ENCODE measurements at regions not wholly inside any gene's neighbourhood (a gene's known extent, or its start where the extent isn't known, plus 50 kb on each side); places are given as distances from the start of the nearest gene placed in this dataset.

DNA sequence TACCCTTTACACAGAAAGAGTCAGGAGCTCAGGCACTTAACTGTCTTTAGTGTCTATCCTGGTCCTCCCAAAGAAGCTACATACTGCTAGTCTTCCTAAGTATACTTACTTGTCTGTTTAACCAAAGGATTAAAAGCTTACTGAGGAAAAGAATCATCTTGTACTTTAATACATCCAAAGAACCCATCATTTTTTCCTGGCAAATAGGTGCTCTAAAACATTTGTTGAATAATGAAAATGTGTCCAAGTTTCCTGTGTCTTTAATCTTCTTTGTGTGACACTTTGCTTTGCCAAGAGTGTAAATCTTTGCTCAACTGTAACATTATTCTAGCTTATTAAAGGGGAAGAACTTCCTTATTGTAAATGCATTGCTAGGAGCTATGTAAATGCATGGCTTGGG, 519.2 kb downstream of the OTOL1 start:
- Histone ChIP-seq H3K4me1 (ENCODE audit: control insufficient read depth in 5 of 5, insufficient read depth in 5 of 5, low read length in 5 of 5) (no peaks in the 10 kb centered on the region), H3K27me3 (ENCODE audit: control insufficient read depth in 3 of 3, insufficient read depth in 3 of 3, low read length in 2 of 3) (no peaks in the 10 kb centered on the region), H3K4me3 (no peak overlapping the region), H3K9ac (ENCODE audit: insufficient read depth in 1 of 2, low read length in 2 of 2) (no peak overlapping the region), H3K36me3 (ENCODE audit: control insufficient read depth in 4 of 4, insufficient read depth in 4 of 4, low read length in 4 of 4) (no peaks in the 10 kb centered on the region), H3K9me3 (ENCODE audit: control insufficient read depth in 4 of 4, insufficient read depth in 3 of 4, low read length in 3 of 4) (no peaks in the 10 kb centered on the region), H3K27ac (ENCODE audit: low read depth in 1 of 2, low read length in 1 of 2) (no peak overlapping the region)
- DNase-seq (no peak), ATAC-seq (ENCODE audit: insufficient read depth, low FRiP score) (no peak)
- TF ChIP-seq, protein P1, sequence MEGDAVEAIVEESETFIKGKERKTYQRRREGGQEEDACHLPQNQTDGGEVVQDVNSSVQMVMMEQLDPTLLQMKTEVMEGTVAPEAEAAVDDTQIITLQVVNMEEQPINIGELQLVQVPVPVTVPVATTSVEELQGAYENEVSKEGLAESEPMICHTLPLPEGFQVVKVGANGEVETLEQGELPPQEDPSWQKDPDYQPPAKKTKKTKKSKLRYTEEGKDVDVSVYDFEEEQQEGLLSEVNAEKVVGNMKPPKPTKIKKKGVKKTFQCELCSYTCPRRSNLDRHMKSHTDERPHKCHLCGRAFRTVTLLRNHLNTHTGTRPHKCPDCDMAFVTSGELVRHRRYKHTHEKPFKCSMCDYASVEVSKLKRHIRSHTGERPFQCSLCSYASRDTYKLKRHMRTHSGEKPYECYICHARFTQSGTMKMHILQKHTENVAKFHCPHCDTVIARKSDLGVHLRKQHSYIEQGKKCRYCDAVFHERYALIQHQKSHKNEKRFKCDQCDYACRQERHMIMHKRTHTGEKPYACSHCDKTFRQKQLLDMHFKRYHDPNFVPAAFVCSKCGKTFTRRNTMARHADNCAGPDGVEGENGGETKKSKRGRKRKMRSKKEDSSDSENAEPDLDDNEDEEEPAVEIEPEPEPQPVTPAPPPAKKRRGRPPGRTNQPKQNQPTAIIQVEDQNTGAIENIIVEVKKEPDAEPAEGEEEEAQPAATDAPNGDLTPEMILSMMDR (IDR thresholded peaks at IDR 0.05; ENCODE audit: control extremely low read depth, extremely low read depth): no peak

DNA sequence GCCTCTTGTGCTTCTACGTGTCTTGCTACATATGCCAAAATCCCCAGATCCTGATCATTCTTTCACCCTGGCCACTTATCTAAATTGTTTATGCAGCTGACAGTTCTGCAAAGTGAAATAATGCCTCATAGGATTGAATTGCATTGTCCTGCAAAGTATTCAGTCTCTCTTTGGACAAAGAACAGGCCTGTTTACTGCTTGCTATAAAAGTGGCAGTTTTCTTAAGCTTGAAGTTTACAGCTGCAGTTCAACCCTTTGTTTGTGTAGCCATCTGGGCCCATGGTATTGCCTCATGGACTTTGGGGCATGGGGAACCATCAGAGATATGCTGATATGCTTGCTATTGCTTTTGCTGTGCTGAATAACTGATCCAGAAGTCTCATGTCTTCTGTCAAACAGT, 523.2 kb downstream of the OTOL1 start:
- Histone ChIP-seq H3K4me3 (no peak overlapping the region), H3K9ac (ENCODE audit: insufficient read depth in 1 of 2, low read length in 2 of 2) (no peak overlapping the region), H3K27me3 (ENCODE audit: control insufficient read depth in 3 of 3, insufficient read depth in 3 of 3, low read length in 2 of 3) (no peaks in the 10 kb centered on the region), H3K9me3 (ENCODE audit: control insufficient read depth in 4 of 4, insufficient read depth in 3 of 4, low read length in 3 of 4) (no peaks in the 10 kb centered on the region), H3K4me1 (ENCODE audit: control insufficient read depth in 5 of 5, insufficient read depth in 5 of 5, low read length in 5 of 5) (no peaks in the 10 kb centered on the region), H3K36me3 (ENCODE audit: control insufficient read depth in 4 of 4, insufficient read depth in 4 of 4, low read length in 4 of 4) (no peaks in the 10 kb centered on the region), H3K27ac (ENCODE audit: low read depth in 1 of 2, low read length in 1 of 2) (no peak overlapping the region)
- ATAC-seq (ENCODE audit: insufficient read depth, low FRiP score) (no peak), DNase-seq (no peak)
- WGBS, 2 donors: 74 to 75% methylated on average over 1 of the region's 1 CpG
- TF ChIP-seq, protein P1 (IDR thresholded peaks at IDR 0.05; ENCODE audit: control extremely low read depth, extremely low read depth): no peak

- no peaks in the 10 kb centered on the region for H3K27me3 ChIP-seq (ENCODE audit: control insufficient read depth in 3 of 3, insufficient read depth in 3 of 3, low read length in 2 of 3)
- no peaks in the 10 kb centered on the region for H3K4me1 ChIP-seq (ENCODE audit: control insufficient read depth in 5 of 5, insufficient read depth in 5 of 5, low read length in 5 of 5)
- no peak overlapping the region for H3K27ac ChIP-seq (ENCODE audit: low read depth in 1 of 2, low read length in 1 of 2)
- no peak overlapping the region for H3K9ac ChIP-seq (ENCODE audit: insufficient read depth in 1 of 2, low read length in 2 of 2)
- DNase-seq (no peak), ATAC-seq (ENCODE audit: insufficient read depth, low FRiP score) (no peak)
- H3K9me3 ChIP-seq (ENCODE audit: control insufficient read depth in 4 of 4, insufficient read depth in 3 of 4, low read length in 3 of 4): no peaks in the 10 kb centered on the region
- WGBS, 2 donors: 68 to 81% methylated on average over 4 of the region's 4 CpGs
- no peak overlapping the region for H3K4me3 ChIP-seq
- no peaks in the 10 kb centered on the region for H3K36me3 ChIP-seq (ENCODE audit: control insufficient read depth in 4 of 4, insufficient read depth in 4 of 4, low read length in 4 of 4)
- TF ChIP-seq, protein P1 (IDR thresholded peaks at IDR 0.05; ENCODE audit: control extremely low read depth, extremely low read depth): no peak
These were observed 524.6 kb downstream of the OTOL1 start for GRCh38 chr3:162021206-162021605.

GRCh38 chr3:162022911-162023310, 526.3 kb downstream of the OTOL1 start:
- WGBS, 2 donors: 86 to 95% methylated on average over 2 of the region's 2 CpGs
- no peaks in the 10 kb centered on the region for H3K9me3 ChIP-seq (ENCODE audit: control insufficient read depth in 4 of 4, insufficient read depth in 3 of 4, low read length in 3 of 4)

More at GRCh38 chr3:162022911-162023310, 526.3 kb downstream of the OTOL1 start:
- H3K4me3 ChIP-seq: no peak overlapping the region
- H3K36me3 ChIP-seq (ENCODE audit: control insufficient read depth in 4 of 4, insufficient read depth in 4 of 4, low read length in 4 of 4): no peaks in the 10 kb centered on the region
- TF ChIP-seq, protein P1 (IDR thresholded peaks at IDR 0.05; ENCODE audit: control extremely low read depth, extremely low read depth): no peak
- H3K27ac ChIP-seq (ENCODE audit: low read depth in 1 of 2, low read length in 1 of 2): no peak overlapping the region
- DNase-seq (peak in 1 of 3 donors; percentile 8), ATAC-seq (ENCODE audit: insufficient read depth, low FRiP score) (no peak)
- H3K9ac ChIP-seq (ENCODE audit: insufficient read depth in 1 of 2, low read length in 2 of 2): no peak overlapping the region
- H3K4me1 ChIP-seq (ENCODE audit: control insufficient read depth in 5 of 5, insufficient read depth in 5 of 5, low read length in 5 of 5): no peaks in the 10 kb centered on the region
- no peaks in the 10 kb centered on the region for H3K27me3 ChIP-seq (ENCODE audit: control insufficient read depth in 3 of 3, insufficient read depth in 3 of 3, low read length in 2 of 3)
